Common myeloid progenitor, CD34-positive (primary cell): ENCODE measurements at regions not wholly inside any gene's neighbourhood (a gene's known extent, or its start where the extent isn't known, plus 50 kb on each side); places are given as distances from the start of the nearest gene placed in this dataset.
A peak's percentile ranks its signal among the peaks of the same experiment; 100 is the strongest.

Source experiments
- CTCF ChIA-PET: fragments of 350-600 bp; sonication (Branson Sonifier 250); formaldehyde crosslinking; loops from one replicate; lab custom pipeline; 2021; ENCODE audit warnings: antibody characterized with exemption; lab: Charles Lee
- POLR2A ChIA-PET: fragments of 350-600 bp; sonication (Branson Sonifier 250); formaldehyde crosslinking; loops from one replicate; lab custom pipeline; 2021; ENCODE audit warnings: antibody characterized with exemption; lab: Charles Lee
- DNase-seq, 3 donors: peaks; one replicate each; pipeline versions ENCODE4 v3.0.0 to v3.0.0-alpha.2; 2013
- H3K27ac ChIP-seq, 2 experiments: 1 replicate in 1 of 2; 2 replicates in 1 of 2; pipeline ENCODE4 v1.7.0; 2013; ENCODE audit warnings: inconsistent platforms in 2 of 2, low read length in 2 of 2, mild to moderate bottlenecking in 2 of 2, low read depth in 1 of 2, moderate library complexity in 1 of 2; ENCODE audit not compliant: severe bottlenecking in 2 of 2, insufficient read depth in 1 of 2, poor library complexity in 1 of 2
- H3K27me3 ChIP-seq, 5 experiments: replicated peaks in 2 of 5; 1 replicate in 3 of 5; 2 replicates in 2 of 5; pipeline versions ENCODE4 v1.6.1 to v1.7.0; 2013; ENCODE audit warnings: low read length in 4 of 5, mild to moderate bottlenecking in 2 of 5, moderate library complexity in 2 of 5, inconsistent platforms in 1 of 5; ENCODE audit not compliant: insufficient read depth in 5 of 5, control insufficient read depth in 4 of 5
- H3K36me3 ChIP-seq, 4 experiments: 1 replicate in 2 of 4; 2 replicates in 2 of 4; pipeline versions ENCODE4 v1.6.1 to v1.7.0; 2013; ENCODE audit warnings: low read length in 3 of 4, control low read depth in 1 of 4, mild to moderate bottlenecking in 1 of 4; ENCODE audit not compliant: control insufficient read depth in 4 of 4, insufficient read depth in 4 of 4
- H3K4me1 ChIP-seq, 4 experiments: 1 replicate in 3 of 4; 2 replicates in 1 of 4; pipeline versions ENCODE4 v1.6.1 to v1.7.1; 2013; ENCODE audit warnings: low read length in 3 of 4, mild to moderate bottlenecking in 3 of 4, control low read depth in 1 of 4, inconsistent platforms in 1 of 4, moderate library complexity in 1 of 4; ENCODE audit not compliant: control insufficient read depth in 4 of 4, insufficient read depth in 4 of 4; ENCODE audit errors: control extremely low read depth in 1 of 4
- H3K4me3 ChIP-seq, 7 experiments: 1 replicate in 4 of 7; 2 replicates in 3 of 7; pipeline versions ENCODE4 v1.5.1 to v1.7.0; 2013; ENCODE audit warnings: mild to moderate bottlenecking in 7 of 7, low read length in 6 of 7, moderate library complexity in 6 of 7, inconsistent platforms in 2 of 7, low read depth in 2 of 7, control low read depth in 1 of 7; ENCODE audit not compliant: insufficient read depth in 4 of 7, control insufficient read depth in 1 of 7; ENCODE audit errors: extremely low read depth in 1 of 7
- H3K9me3 ChIP-seq, 5 experiments: 1 replicate in 4 of 5; 2 replicates in 1 of 5; pipeline versions ENCODE4 v1.6.1 to v1.7.1; 2013; ENCODE audit warnings: low read length in 4 of 5, mild to moderate bottlenecking in 2 of 5, inconsistent platforms in 1 of 5, low read depth in 1 of 5, moderate library complexity in 1 of 5; ENCODE audit not compliant: control insufficient read depth in 4 of 5, insufficient read depth in 2 of 5; ENCODE audit errors: control extremely low read depth in 1 of 5
- WGBS: methylation state at CpG from one replicate; pipeline ENCODE4 v1.1.5; 2013; ENCODE audit not compliant: insufficient coverage; 5-methylcytosine and 5-hydroxymethylcytosine counted together

GRCh38 chr3:159650726-159651125 is 337.9 kb upstream of the IL12A start:
- Histone ChIP-seq H3K36me3 (no peaks in the 10 kb centered on the region), H3K9me3 (no peaks in the 10 kb centered on the region), H3K4me1 (no peaks in the 10 kb centered on the region), H3K4me3 (no peak overlapping the region), H3K27me3 (peaks cover 0 to 3% (median 0%) of the 10 kb centered on the region in 5 experiments), H3K27ac (no peak overlapping the region)
- POLR2A ChIA-PET, result no interaction called here
- no CpG with 5 or more reads among the region's 2 CpGs for WGBS
- no peak for DNase-seq
- CTCF ChIA-PET, result no interaction called here

GRCh38 chr3:159652452-159652851 is 336.2 kb upstream of the IL12A start:
- Histone ChIP-seq H3K4me1 (no peaks in the 10 kb centered on the region), H3K36me3 (no peaks in the 10 kb centered on the region), H3K27me3 (no peaks in the 10 kb centered on the region), H3K27ac (no peak overlapping the region), H3K4me3 (no peak overlapping the region), H3K9me3 (no peaks in the 10 kb centered on the region)
- ChIA-PET POLR2A (no interaction called here), CTCF (no interaction called here)
- WGBS, result 85% methylated on average over 2 of the region's 2 CpGs
- no peak for DNase-seq

- Histone ChIP-seq H3K4me3 (no peak overlapping the region), H3K27me3 (no peaks in the 10 kb centered on the region), H3K27ac (no peak overlapping the region), H3K9me3 (no peaks in the 10 kb centered on the region), H3K36me3 (no peaks in the 10 kb centered on the region), H3K4me1 (no peaks in the 10 kb centered on the region)
- ChIA-PET POLR2A (no interaction called here), CTCF (interaction anchor here (1.3 kb wide), 1 partner anchor 18 kb away, joined by 3 read pairs; no protein-coding TSS in a partner anchor)
- DNase-seq, result peak in 1 of 3 donors; percentile 3
- WGBS, result 53% methylated on average over 2 of the region's 4 CpGs
Measured at GRCh38 chr3:159654183-159655134, 334.2 kb upstream of the IL12A start.

GRCh38 chr3:159655202-159655601 is 333.4 kb upstream of the IL12A start:
- Histone ChIP-seq H3K9me3 (no peaks in the 10 kb centered on the region), H3K4me1 (no peaks in the 10 kb centered on the region), H3K27ac (no peak overlapping the region), H3K36me3 (no peaks in the 10 kb centered on the region), H3K27me3 (no peaks in the 10 kb centered on the region), H3K4me3 (no peak overlapping the region)
- 100% methylated on average over 2 of the region's 2 CpGs for WGBS
- no peak for DNase-seq
- ChIA-PET CTCF (interaction anchor here (1.3 kb wide), 1 partner anchor 17 kb away, joined by 3 read pairs; no protein-coding TSS in a partner anchor), POLR2A (no interaction called here)

DNA sequence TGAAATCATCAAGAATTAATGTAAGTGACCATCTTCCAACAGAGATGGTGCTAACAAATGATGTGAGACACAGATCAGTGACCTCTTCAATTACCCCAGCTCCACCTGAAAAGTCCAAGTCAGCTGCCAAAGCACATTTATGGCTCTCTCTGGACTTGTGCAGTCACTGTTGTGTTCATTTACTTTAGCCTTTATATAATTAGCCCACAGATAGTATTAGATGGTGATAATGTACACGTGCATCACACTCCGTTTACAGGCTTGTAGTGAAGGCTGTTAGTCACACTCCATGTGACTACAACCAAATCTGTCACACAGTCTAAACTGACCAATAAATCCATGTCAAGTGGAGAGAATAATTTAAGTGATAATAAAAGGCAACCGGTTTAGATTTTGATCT is 331.5 kb upstream of the IL12A start:
- Histone ChIP-seq H3K36me3 (no peaks in the 10 kb centered on the region), H3K27me3 (no peaks in the 10 kb centered on the region), H3K4me3 (no peak overlapping the region), H3K4me1 (no peaks in the 10 kb centered on the region), H3K27ac (no peak overlapping the region), H3K9me3 (peaks cover 0 to 6% (median 0%) of the 10 kb centered on the region in 5 experiments)
- POLR2A ChIA-PET, result no interaction called here
- no peak for DNase-seq
- 33% methylated on average over 1 of the region's 3 CpGs for WGBS
- CTCF ChIA-PET, result no interaction called here

DNA sequence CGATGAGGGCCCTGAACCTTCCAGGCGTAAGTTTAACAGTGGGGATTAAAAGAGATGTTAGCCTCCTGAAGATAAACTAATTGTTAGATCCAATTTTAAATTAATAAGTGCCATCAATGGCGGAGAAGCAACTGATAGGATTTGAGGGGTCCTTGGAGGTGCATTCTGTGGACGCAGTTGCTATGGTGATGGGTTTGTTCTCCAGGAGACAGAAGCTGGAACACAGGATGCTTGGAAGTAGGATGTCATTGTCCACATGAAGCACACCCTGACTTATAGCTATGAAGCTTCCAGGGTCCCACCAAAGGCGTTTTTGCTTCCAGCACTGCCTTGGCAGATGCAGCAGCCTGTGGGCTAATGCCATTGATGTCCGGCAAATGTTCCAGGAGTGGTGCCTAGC is 331.0 kb upstream of the IL12A start:
- Histone ChIP-seq H3K27me3 (no peaks in the 10 kb centered on the region), H3K4me1 (no peaks in the 10 kb centered on the region), H3K27ac (no peak overlapping the region), H3K36me3 (no peaks in the 10 kb centered on the region), H3K4me3 (no peak overlapping the region), H3K9me3 (peaks cover 0 to 6% (median 0%) of the 10 kb centered on the region in 5 experiments)
- ChIA-PET CTCF (no interaction called here), POLR2A (no interaction called here)
- no peak for DNase-seq
- WGBS, result 91% methylated on average over 4 of the region's 6 CpGs

GRCh38 chr3:159660326-159660725 is 328.3 kb upstream of the IL12A start:
- Histone ChIP-seq H3K27ac (no peak overlapping the region), H3K9me3 (peaks cover 0 to 6% (median 2%) of the 10 kb centered on the region in 5 experiments), H3K4me3 (no peak overlapping the region), H3K4me1 (no peaks in the 10 kb centered on the region), H3K36me3 (no peaks in the 10 kb centered on the region), H3K27me3 (no peaks in the 10 kb centered on the region)
- POLR2A ChIA-PET, result interaction anchor here (0.5 to 0.7 kb wide), 2 partner anchors 73 to 1030 kb away, joined by 3 to 5 read pairs; no protein-coding TSS in a partner anchor
- no peak for DNase-seq
- CTCF ChIA-PET, result no interaction called here
- 94% methylated on average over 2 of the region's 3 CpGs for WGBS
